GM12865 (cell line): ENCODE measurements at regions not wholly inside any gene's neighbourhood (a gene's known extent, or its start where the extent isn't known, plus 50 kb on each side); places are given as distances from the start of the nearest gene placed in this dataset.
"Not testable (repeated sequence)": the region's sequence is repeated elsewhere in the genome, so short reads cannot be mapped to it uniquely, and the experiment has no call there.

Source experiments
- DNase-seq: peaks from one replicate; pipeline ENCODE4 v3.0.0; 2010; ENCODE audit warnings: low read depth
- H3K4me3 ChIP-seq: 2 replicates; pipeline ENCODE4 v1.5.1; 2011; ENCODE audit warnings: mild to moderate bottlenecking, low read depth, low read length, control low read depth
- TF ChIP-seq, protein P1 (sequence below): IDR thresholded peaks from 2 replicates; pipeline ENCODE4 v1.5.1; 2011; ENCODE audit warnings: low read length, control low read depth, low read depth, inconsistent platforms; ENCODE audit not compliant: insufficient read depth; ENCODE audit errors: missing control alignments

DNA sequence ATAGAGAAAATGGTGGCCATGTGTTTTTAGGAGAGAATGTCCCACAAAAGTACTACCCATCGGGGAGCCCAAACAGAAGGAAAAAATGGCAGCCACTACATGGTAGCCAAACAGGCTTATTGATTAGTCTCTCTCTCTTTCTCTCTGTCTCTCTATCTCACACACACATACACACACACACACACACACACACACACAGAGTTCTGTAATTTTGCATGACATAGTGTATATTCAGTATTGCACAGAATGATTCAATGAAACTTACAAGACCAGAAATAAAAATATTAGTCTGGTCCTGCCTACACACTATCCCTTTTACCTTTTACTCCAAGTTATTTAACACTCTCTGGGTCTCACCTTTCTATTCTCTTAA, 124.8 kb upstream of the SLC39A10 start:
- DNase-seq = no peak
- TF ChIP-seq, protein P1, sequence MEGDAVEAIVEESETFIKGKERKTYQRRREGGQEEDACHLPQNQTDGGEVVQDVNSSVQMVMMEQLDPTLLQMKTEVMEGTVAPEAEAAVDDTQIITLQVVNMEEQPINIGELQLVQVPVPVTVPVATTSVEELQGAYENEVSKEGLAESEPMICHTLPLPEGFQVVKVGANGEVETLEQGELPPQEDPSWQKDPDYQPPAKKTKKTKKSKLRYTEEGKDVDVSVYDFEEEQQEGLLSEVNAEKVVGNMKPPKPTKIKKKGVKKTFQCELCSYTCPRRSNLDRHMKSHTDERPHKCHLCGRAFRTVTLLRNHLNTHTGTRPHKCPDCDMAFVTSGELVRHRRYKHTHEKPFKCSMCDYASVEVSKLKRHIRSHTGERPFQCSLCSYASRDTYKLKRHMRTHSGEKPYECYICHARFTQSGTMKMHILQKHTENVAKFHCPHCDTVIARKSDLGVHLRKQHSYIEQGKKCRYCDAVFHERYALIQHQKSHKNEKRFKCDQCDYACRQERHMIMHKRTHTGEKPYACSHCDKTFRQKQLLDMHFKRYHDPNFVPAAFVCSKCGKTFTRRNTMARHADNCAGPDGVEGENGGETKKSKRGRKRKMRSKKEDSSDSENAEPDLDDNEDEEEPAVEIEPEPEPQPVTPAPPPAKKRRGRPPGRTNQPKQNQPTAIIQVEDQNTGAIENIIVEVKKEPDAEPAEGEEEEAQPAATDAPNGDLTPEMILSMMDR = no peak
- H3K4me3 ChIP-seq = no peak overlapping the region

DNA sequence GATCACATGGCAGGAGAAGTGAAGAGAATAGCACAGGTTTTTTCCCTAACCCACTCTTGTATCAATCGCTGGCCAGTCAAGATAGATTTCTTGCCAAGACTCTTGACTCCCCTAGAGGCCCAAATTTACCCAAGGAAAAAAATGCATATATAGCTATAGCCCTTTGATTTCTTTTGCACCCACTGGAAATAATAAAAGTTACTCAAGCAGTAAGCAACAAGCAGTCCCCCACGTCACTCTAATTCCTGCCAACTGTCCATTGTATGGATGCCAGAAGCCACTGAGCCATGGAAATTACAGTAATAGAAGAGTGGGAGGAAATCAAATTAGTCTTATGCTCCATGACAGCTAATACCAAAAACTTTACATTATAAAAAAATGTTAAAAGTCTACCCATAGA, 125.3 kb upstream of the SLC39A10 start:
- TF ChIP-seq, protein P1 = no peak
- DNase-seq = no peak
- no peak overlapping the region for H3K4me3 ChIP-seq

DNA sequence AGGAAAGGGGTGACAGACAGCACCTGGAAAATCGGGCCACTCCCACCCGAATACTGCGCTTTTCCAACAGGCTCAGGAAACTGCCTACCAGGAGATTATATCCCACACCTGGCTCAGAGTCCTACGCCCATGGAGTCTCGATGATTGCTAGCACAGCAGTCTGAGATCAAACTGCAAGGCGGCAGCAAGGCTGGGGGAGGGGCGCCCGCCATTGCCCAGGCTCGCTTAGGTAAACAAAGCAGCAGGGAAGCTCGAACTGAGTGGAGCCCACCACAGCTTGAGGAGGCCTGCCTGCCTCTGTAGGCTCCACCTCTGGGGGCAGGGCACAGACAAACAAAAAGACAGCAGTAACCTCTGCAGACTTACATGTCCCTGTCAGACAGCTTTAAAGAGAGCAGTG, 133.8 kb upstream of the SLC39A10 start:
- not testable (repeated sequence) for H3K4me3 ChIP-seq, DNase-seq

DNA sequence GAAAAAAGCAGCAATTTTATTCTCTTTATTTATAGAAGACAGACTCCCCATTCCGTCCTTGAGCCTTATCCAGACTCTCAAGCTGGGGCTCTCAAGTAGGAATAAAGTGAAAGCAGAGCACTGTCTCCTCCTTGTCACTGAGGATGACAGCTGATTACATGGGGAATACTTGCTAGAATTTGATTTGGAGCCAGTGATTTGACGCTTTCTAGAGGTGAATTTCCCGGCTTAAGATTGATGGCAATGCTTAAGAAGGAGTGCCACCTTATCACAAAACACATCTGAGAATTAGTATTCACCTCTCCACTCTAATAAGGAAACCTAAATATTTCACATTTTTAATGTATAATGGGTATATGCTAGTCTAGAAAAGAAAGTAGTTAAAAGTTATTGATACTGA, 135.4 kb upstream of the SLC39A10 start:
- no peak overlapping the region for H3K4me3 ChIP-seq
- TF ChIP-seq, protein P1 = no peak
- DNase-seq = no peak

DNA sequence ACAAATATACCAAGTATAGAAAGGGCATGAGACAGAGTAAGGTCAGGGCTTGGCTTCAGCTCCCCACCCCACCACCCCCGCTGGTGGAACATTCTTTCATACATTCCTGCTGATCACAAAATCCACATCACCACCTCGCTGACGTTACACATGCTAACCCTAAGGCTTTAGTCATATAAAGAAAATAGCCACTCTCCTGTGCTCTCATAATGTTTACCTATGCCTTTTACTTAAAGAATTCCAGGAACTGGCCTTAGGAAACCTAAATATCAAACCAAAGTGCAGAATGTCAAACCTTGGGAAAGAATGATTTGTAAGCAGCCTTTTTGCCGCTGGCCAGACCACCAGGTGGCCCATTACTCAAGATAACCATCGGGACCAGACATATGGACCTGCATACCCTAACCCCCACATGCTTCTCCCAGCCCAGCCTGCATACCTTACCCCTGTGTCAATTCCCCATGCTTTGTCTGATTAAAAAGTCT, 136.3 kb upstream of the SLC39A10 start:
- no peak for DNase-seq
- H3K4me3 ChIP-seq = no peak overlapping the region
- TF ChIP-seq, protein P1 = no peak

DNA sequence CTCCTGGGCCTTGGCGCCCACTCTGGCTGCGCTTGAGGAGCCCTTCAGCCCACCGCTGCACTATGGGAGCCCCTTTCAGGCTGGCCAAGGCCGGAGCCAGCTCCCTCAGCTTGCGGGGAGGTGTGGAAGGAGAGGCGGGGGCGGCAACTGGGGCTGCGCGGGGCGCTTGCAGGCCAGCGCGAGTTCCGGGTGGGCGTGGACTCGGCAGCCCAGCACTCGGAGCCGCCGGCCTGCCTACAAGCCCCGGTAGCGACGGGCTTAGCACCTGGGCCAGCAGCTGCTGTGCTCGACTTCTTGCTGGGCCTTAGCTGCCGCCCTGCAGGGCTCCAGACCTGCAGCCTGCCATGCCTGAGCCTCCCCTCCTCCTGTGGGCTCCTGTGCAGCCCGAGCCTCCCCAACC, 141.5 kb upstream of the SLC39A10 start:
- TF ChIP-seq, protein P1 = no peak
- DNase-seq = no peak
- H3K4me3 ChIP-seq = no peak overlapping the region

DNA sequence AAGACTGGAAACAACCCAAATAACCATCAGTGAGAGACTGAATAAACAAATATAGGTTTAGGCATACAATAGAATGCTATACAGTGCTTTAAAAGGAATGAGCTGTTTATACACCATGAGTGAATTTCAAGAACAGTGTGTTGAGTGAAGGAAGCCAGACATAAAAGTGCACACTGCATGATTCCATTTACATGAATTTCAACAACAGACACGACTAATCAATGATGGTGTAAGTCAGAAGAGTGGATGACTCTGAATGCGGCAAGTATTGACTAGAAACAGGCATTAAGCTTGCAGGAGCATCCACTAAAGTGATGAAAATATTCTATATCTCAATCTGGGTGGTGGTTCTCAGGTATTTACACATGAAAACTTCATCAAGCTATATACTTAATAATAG, 142.7 kb upstream of the SLC39A10 start:
- no peak overlapping the region for H3K4me3 ChIP-seq
- no peak for DNase-seq
- TF ChIP-seq, protein P1 = no peak
